Small intestine (tissue), 7 donors: ENCODE measurements at regions not wholly inside any gene's neighbourhood (a gene's known extent, or its start where the extent isn't known, plus 50 kb on each side); places are given as distances from the start of the nearest gene placed in this dataset.
"Not testable (repeated sequence)": the region's sequence is repeated elsewhere in the genome, so short reads cannot be mapped to it uniquely, and the experiment has no call there.

Experiments
- DNase-seq, 2 donors: peaks; one replicate each; pipeline versions ENCODE4 v3.0.0 to v3.0.0-alpha.2; 2013
- FAIRE-seq: peaks from 2 replicates; lab custom pipeline; 2012; peaks lifted over from hg19 to GRCh38; lab: Jason Lieb, UNC
- H3K27ac ChIP-seq, 3 donors: one replicate each; pipeline ENCODE4 v1.5.1; 2013; ENCODE audit warnings: low read length in 2 of 3, mild to moderate bottlenecking in 2 of 3, control low read depth in 1 of 3, inconsistent platforms in 1 of 3, low read depth in 1 of 3, moderate library complexity in 1 of 3
- H3K27me3 ChIP-seq, 3 donors: one replicate each; pipeline ENCODE4 v1.6.1; 2013; ENCODE audit warnings: low read length in 3 of 3, inconsistent platforms in 1 of 3; ENCODE audit not compliant: control insufficient read depth in 3 of 3, insufficient read depth in 3 of 3
- H3K36me3 ChIP-seq, 3 donors: one replicate each; pipeline ENCODE4 v1.6.1; 2013; ENCODE audit warnings: low read length in 3 of 3, inconsistent platforms in 1 of 3, low read depth in 1 of 3, mild to moderate bottlenecking in 1 of 3, moderate library complexity in 1 of 3; ENCODE audit not compliant: control insufficient read depth in 3 of 3, insufficient read depth in 2 of 3
- H3K4me1 ChIP-seq, 3 donors: one replicate each; pipeline ENCODE4 v1.6.1; 2013; ENCODE audit warnings: low read length in 2 of 3, inconsistent platforms in 1 of 3, low read depth in 1 of 3, mild to moderate bottlenecking in 1 of 3, moderate library complexity in 1 of 3; ENCODE audit not compliant: control insufficient read depth in 3 of 3, insufficient read depth in 2 of 3
- H3K4me3 ChIP-seq, 3 donors: one replicate each; pipeline ENCODE4 v1.5.1; 2013; ENCODE audit warnings: low read length in 3 of 3, control low read depth in 1 of 3, inconsistent platforms in 1 of 3, low read depth in 1 of 3, mild to moderate bottlenecking in 1 of 3, moderate library complexity in 1 of 3
- H3K9me3 ChIP-seq, 2 donors: one replicate each; pipeline ENCODE4 v1.6.1; 2013; ENCODE audit warnings: low read depth in 1 of 2, low read length in 1 of 2; ENCODE audit not compliant: control insufficient read depth in 2 of 2, insufficient read depth in 1 of 2
- WGBS, 3 donors: extraction: QIAGEN DNeasy Blood & Tissue Kit; methylation state at CpG; one replicate each; pipeline ENCODE4 v1.1.7; 2013; 5-methylcytosine and 5-hydroxymethylcytosine counted together
- donor health status: healthy with polysubstance abuse.
- donor health status: control.
- donor health status: control.
- donor health status: Bipolar disorder and iron deficiency.
- donor health status: healthy.

- H3K4me3 ChIP-seq = no peak overlapping the region
- H3K27me3 ChIP-seq = peaks cover 0 to 3% (median 0%) of the 10 kb centered on the region in 3 donors
- H3K36me3 ChIP-seq = no peaks in the 10 kb centered on the region
- FAIRE-seq (no peak), DNase-seq (no peak)
- no peaks in the 10 kb centered on the region for H3K4me1 ChIP-seq
- no peak overlapping the region for H3K27ac ChIP-seq
- no peaks in the 10 kb centered on the region for H3K9me3 ChIP-seq
- WGBS, 3 donors = 9 to 20% (median 13%) methylated on average over 4 of the region's 4 CpGs
Observed at GRCh38 chr16:25374556-25374955, 116.9 kb upstream of the ZKSCAN2 start.

GRCh38 chr16:25372716-25373115 is 115.1 kb upstream of the ZKSCAN2 start:
- Histone ChIP-seq H3K4me3 (no peak overlapping the region), H3K36me3 (no peaks in the 10 kb centered on the region), H3K9me3 (no peaks in the 10 kb centered on the region), H3K4me1 (no peaks in the 10 kb centered on the region), H3K27me3 (peaks cover 0 to 3% (median 0%) of the 10 kb centered on the region in 3 donors), H3K27ac (no peak overlapping the region)
- DNase-seq = no peak
- no peak for FAIRE-seq
- 64 to 71% (median 65%) methylated on average over 2 of the region's 2 CpGs for WGBS, 3 donors

GRCh38 chr16:25371342-25371741 is 113.7 kb upstream of the ZKSCAN2 start:
- peak in 1 of 2 donors; percentile 19 for DNase-seq
- 50 to 65% (median 52%) methylated on average over 6 of the region's 6 CpGs for WGBS, 3 donors
- no peaks in the 10 kb centered on the region for H3K36me3 ChIP-seq

GRCh38 chr16:25370541-25370940 is 112.9 kb upstream of the ZKSCAN2 start:
- DNase-seq = peak; percentile 1 to 63
- Histone ChIP-seq H3K4me3 (no peak overlapping the region), H3K4me1 (no peaks in the 10 kb centered on the region), H3K27me3 (peaks cover 0 to 3% (median 0%) of the 10 kb centered on the region in 3 donors), H3K27ac (no peak overlapping the region), H3K9me3 (no peaks in the 10 kb centered on the region), H3K36me3 (no peaks in the 10 kb centered on the region)
- no peak for FAIRE-seq
- WGBS, 3 donors = 25 to 53% (median 44%) methylated on average over 6 of the region's 6 CpGs

More at GRCh38 chr16:25371342-25371741, 113.7 kb upstream of the ZKSCAN2 start:
- no peak overlapping the region for H3K27ac ChIP-seq
- no peaks in the 10 kb centered on the region for H3K9me3 ChIP-seq
- peaks cover 0 to 3% (median 0%) of the 10 kb centered on the region in 3 donors for H3K27me3 ChIP-seq
- no peaks in the 10 kb centered on the region for H3K4me1 ChIP-seq
- H3K4me3 ChIP-seq = no peak overlapping the region
- no peak for FAIRE-seq

GRCh38 chr16:25367773-25368524 is 110.3 kb upstream of the ZKSCAN2 start:
- Histone ChIP-seq H3K36me3 (no peaks in the 10 kb centered on the region), H3K9me3 (no peaks in the 10 kb centered on the region), H3K27ac (no peak overlapping the region), H3K4me3 (no peak overlapping the region), H3K4me1 (no peaks in the 10 kb centered on the region), H3K27me3 (peaks cover 0 to 3% (median 0%) of the 10 kb centered on the region in 3 donors)
- FAIRE-seq (no peak), DNase-seq (no peak)
- 82 to 90% (median 86%) methylated on average over 8 of the region's 8 CpGs for WGBS, 3 donors

GRCh38 chr16:25366078-25366477 is 108.4 kb upstream of the ZKSCAN2 start:
- Histone ChIP-seq H3K27me3 (no peaks in the 10 kb centered on the region), H3K4me3 (no peak overlapping the region), H3K27ac (no peak overlapping the region), H3K36me3 (no peaks in the 10 kb centered on the region), H3K9me3 (no peaks in the 10 kb centered on the region), H3K4me1 (peaks cover 0 to 3% (median 0%) of the 10 kb centered on the region in 3 donors)
- FAIRE-seq (no peak), DNase-seq (no peak)
- 31 to 46% (median 32%) methylated on average over 2 of the region's 2 CpGs for WGBS, 3 donors

GRCh38 chr16:25359516-25359915 is 101.9 kb upstream of the ZKSCAN2 start:
- not testable (repeated sequence) for H3K27ac ChIP-seq, FAIRE-seq, H3K4me1 ChIP-seq, H3K27me3 ChIP-seq, DNase-seq, H3K36me3 ChIP-seq, H3K9me3 ChIP-seq, H3K4me3 ChIP-seq
- WGBS, 3 donors = 40 to 57% (median 49%) methylated on average over 8 of the region's 8 CpGs

GRCh38 chr16:25344006-25344405 is 86.4 kb upstream of the ZKSCAN2 start:
- 71 to 88% (median 80%) methylated on average over 5 of the region's 5 CpGs for WGBS, 3 donors
- FAIRE-seq (no peak), DNase-seq (no peak)
- H3K9me3 ChIP-seq = no peaks in the 10 kb centered on the region
- no peak overlapping the region for H3K4me3 ChIP-seq
- no peaks in the 10 kb centered on the region for H3K36me3 ChIP-seq
- H3K27me3 ChIP-seq = no peaks in the 10 kb centered on the region
- H3K27ac ChIP-seq = no peak overlapping the region
- no peaks in the 10 kb centered on the region for H3K4me1 ChIP-seq
